Epithelial cell of esophagus (primary cell): ENCODE measurements at regions not wholly inside any gene's neighbourhood (a gene's known extent, or its start where the extent isn't known, plus 50 kb on each side); places are given as distances from the start of the nearest gene placed in this dataset.

ENCODE experiments used
- DNase-seq: peaks from one replicate; pipeline ENCODE4 v3.0.0; 2010; ENCODE audit warnings: low read depth
- H3K4me3 ChIP-seq: 2 replicates; pipeline ENCODE4 v1.5.1; 2011; ENCODE audit warnings: mild to moderate bottlenecking, low read length, control low read depth
- TF ChIP-seq, protein P1 (sequence below): IDR thresholded peaks from 2 replicates; pipeline ENCODE4 v1.5.1; 2011; ENCODE audit warnings: low read depth, mild to moderate bottlenecking, low read length, control low read depth, inconsistent platforms; ENCODE audit not compliant: insufficient read depth; ENCODE audit errors: missing control alignments

DNA sequence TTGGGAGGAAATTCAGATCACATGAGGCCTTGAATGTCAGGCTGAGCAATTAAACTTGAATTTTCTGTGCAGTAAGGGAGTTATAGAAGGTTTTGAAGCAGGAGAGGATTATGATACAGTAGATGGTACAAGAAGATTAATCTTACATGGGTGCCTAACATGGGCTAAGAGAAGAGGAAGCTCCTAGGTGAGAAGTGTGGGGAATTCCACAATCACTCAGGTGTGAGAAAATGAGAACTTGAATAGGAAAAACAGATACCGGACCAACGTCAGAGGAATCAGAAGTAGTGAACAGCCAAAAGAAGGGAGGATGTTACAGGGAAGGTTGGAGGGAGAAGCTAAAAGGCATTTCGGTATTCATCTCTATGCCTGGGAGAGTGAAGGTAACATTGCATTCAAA, 250.7 kb upstream of the SLC35B3 start:
- TF ChIP-seq, protein P1, sequence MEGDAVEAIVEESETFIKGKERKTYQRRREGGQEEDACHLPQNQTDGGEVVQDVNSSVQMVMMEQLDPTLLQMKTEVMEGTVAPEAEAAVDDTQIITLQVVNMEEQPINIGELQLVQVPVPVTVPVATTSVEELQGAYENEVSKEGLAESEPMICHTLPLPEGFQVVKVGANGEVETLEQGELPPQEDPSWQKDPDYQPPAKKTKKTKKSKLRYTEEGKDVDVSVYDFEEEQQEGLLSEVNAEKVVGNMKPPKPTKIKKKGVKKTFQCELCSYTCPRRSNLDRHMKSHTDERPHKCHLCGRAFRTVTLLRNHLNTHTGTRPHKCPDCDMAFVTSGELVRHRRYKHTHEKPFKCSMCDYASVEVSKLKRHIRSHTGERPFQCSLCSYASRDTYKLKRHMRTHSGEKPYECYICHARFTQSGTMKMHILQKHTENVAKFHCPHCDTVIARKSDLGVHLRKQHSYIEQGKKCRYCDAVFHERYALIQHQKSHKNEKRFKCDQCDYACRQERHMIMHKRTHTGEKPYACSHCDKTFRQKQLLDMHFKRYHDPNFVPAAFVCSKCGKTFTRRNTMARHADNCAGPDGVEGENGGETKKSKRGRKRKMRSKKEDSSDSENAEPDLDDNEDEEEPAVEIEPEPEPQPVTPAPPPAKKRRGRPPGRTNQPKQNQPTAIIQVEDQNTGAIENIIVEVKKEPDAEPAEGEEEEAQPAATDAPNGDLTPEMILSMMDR, result no peak
- H3K4me3 ChIP-seq, result no peak overlapping the region
- no peak for DNase-seq

DNA sequence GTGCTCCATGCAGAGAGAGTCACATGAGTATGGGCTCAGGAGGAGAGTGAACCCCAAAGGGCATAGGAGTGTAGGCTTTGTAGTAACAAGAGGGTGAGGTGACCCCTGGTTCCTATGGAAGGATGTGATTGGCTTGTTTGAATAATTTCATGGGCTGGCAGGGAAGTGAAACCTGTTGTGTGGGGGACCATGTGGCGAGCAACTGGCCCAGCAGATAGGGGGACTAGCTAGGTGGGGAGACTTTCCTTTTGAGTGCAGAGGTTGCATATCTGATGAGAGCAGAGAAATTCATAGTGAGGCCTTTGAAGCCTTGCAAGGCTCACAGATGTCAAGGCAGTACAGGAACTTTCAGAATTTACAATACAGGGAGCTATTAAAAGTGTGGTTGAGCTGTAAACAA, 247.9 kb upstream of the SLC35B3 start:
- H3K4me3 ChIP-seq, result no peak overlapping the region
- TF ChIP-seq, protein P1, result no peak
- DNase-seq, result no peak

DNA sequence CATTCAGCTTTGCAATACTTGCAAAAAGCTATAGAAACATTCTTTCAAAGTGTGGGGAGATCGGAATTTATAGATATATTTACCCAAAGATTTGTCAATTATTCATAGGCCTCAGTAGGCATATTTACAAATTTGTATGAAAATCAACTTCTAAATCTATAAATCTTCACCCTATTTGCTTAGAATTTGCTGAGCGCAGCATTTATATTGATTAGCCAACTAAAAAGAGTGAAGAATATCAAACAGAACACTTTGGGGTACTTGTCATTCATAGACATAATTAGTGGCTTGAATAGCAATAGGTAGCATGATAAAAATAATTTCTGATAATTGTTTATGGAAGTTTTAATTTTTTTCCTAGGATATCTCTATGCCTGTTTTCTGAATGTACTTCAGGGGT, 244.5 kb upstream of the SLC35B3 start:
- TF ChIP-seq, protein P1, result no peak
- no peak overlapping the region for H3K4me3 ChIP-seq
- DNase-seq, result no peak

DNA sequence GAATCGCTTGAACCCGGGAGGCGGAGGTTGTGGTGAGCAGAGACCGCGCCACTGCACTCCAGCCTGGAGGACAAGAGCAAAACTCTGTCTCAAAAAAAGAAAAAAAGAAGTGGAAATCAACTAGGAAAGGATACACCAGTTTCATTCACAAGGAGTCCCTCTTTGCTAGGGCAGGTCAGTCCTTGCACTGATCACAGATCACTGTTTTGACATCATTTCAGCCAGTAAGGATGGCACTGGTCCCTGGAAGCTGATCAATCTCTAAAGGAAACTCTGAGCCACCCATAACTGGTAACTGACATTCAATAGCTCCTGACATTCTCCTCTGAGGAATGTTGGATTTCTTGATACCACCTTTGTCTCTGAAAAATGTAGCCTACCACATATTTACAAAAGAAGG, 243.1 kb upstream of the SLC35B3 start:
- TF ChIP-seq, protein P1, result no peak
- no peak overlapping the region for H3K4me3 ChIP-seq
- no peak for DNase-seq

DNA sequence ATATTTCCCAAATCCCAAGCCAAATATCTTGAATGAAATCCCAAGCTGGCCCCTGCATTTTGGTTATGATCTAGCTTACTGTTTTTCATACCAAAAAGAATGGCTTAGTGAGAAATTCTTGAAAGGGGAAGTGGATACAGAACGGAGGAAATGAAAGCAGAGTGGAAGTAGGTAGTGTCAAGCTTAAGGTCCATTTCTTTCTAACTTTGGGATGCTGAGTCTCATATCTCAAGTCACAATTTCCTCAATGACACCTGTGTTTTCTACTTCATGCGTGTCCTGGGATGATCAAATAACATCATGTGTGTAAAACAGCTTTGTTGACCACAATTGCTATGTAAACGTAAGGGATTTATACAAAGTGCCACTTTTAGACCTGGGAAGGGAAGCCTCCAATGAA, 238.8 kb upstream of the SLC35B3 start:
- DNase-seq, result no peak
- TF ChIP-seq, protein P1, result no peak
- H3K4me3 ChIP-seq, result no peak overlapping the region

DNA sequence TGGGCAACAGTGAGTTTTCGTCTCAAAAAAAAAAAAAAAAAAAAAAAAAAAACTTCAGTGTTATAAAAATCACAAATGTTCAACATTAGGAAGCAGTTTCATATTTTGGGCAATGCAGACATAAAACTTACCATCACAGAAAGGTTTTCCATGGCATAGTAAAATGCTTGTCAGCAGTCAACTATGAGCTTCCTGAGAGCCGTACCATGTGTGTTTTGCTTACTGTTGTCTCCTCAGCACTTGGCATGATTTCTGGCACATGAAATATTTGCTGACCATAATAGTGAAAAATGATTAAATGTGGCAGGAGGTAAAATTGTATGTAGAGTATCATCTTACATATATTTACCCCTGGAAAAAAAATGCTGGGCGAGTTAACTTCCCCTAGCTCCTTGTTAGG, 237.5 kb upstream of the SLC35B3 start:
- TF ChIP-seq, protein P1, result no peak

DNA sequence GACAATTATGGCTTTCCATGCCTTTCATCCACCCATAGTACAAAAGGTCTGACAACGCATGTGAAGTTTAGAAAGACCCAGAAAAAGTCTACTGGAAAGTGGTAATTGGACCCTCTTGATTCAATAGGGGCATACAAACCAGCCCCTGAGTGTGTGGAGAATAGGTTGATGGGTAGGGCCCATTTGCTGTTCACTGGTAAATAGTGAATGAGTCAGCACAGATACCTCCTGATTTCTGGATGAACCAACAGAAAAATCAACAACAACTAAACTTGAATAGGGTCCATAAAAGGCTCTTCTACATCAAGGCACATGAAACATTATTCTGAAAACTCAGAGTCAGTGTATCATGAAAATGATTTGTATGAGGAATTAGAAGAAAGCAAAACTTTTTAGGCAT, 235.4 kb upstream of the SLC35B3 start:
- DNase-seq, result no peak
- H3K4me3 ChIP-seq, result no peak overlapping the region
- TF ChIP-seq, protein P1, result no peak

More for the DNA sequence above, 237.5 kb upstream of the SLC35B3 start:
- H3K4me3 ChIP-seq, result no peak overlapping the region
- no peak for DNase-seq
